ENCODE measurements at regions not wholly inside any gene's neighbourhood (a gene's known extent, or its start where the extent isn't known, plus 50 kb on each side); places are given as distances from the start of the nearest gene placed in this dataset.

GRCh38 chr6:155980014-155980767 is 524.6 kb upstream of the NOX3 start:
- TF ChIP-seq EZH2 (IDR thresholded peaks at IDR 0.05; ENCODE audit: insufficient read depth, poor library complexity, severe bottlenecking) = no peak
- TF ChIP-seq EZH2phosphoT487 (IDR thresholded peaks at IDR 0.05; ENCODE audit: insufficient read depth, low read depth) = no peak

Measured in GM23248 (cell line).